Right lobe of liver (tissue), 6 donors: ENCODE measurements at regions not wholly inside any gene's neighbourhood (a gene's known extent, or its start where the extent isn't known, plus 50 kb on each side); places are given as distances from the start of the nearest gene placed in this dataset.
"Not testable (repeated sequence)": the region's sequence is repeated elsewhere in the genome, so short reads cannot be mapped to it uniquely, and the experiment has no call there.

Experiments
- ATAC-seq, 4 donors: fragments of 200-7000 bp; cut with Tn5 transposase; one replicate each; pipeline ENCODE4 v1.9.1; 2020; ENCODE audit warnings: mild to moderate bottlenecking in 4 of 4, moderate library complexity in 4 of 4
- DNase-seq, 3 donors: peaks; one replicate each; pipeline ENCODE4 v3.0.0-alpha.2; 2020
- H3K27ac ChIP-seq, 3 donors: fragments of 200-600 bp; one replicate each; pipeline ENCODE4 v1.8.0; 2022
- H3K27me3 ChIP-seq, 2 donors: fragments of 200-600 bp; one replicate each; pipeline ENCODE4 v1.8.0; 2022
- H3K36me3 ChIP-seq, 4 donors: fragments of 200-600 bp; sonication (generic) in 1 of 4; one replicate each; pipeline versions ENCODE4 v1.5.1 to v1.8.0; 2017 to 2022; ENCODE audit warnings: control low read depth in 1 of 4
- H3K4me1 ChIP-seq, 4 donors: fragments of 200-600 bp; sonication (generic) in 1 of 4; one replicate each; pipeline versions ENCODE4 v1.5.1 to v1.8.0; 2017 to 2022; ENCODE audit warnings: control low read depth in 1 of 4
- H3K4me3 ChIP-seq, 3 donors: fragments of 200-600 bp; one replicate each; pipeline ENCODE4 v1.8.0; 2022
- H3K9me3 ChIP-seq, 4 donors: fragments of 200-600 bp; sonication (generic) in 1 of 4; one replicate each; pipeline versions ENCODE4 v1.5.1 to v1.8.0; 2017 to 2022; ENCODE audit warnings: control low read depth in 1 of 4
- CTCF ChIP-seq, 4 donors: fragments of 200-600 bp in 3 of 4; fragments of 450-650 bp in 1 of 4; IDR thresholded peaks; one replicate each; pipeline versions ENCODE4 v1.5.1 to v1.8.0; 2016 to 2022; ENCODE audit warnings: antibody characterized with exemption in 4 of 4, mild to moderate bottlenecking in 2 of 4
- POLR2A ChIP-seq: fragments of 450-650 bp; IDR thresholded peaks from one replicate; pipeline ENCODE4 v1.6.1; 2017; ENCODE audit warnings: antibody characterized with exemption, mild to moderate bottlenecking
- WGBS: methylation state at CpG from one replicate; pipeline ENCODE4 v1.1.6; 2018; ENCODE audit warnings: low coverage, low lambda C conversion rate; ENCODE audit not compliant: insufficient coverage; ENCODE audit errors: missing lambda C conversion rate; 5-methylcytosine and 5-hydroxymethylcytosine counted together
- intact Hi-C, 2 donors: fragments of 100-400 bp; cut with DNase I; formaldehyde crosslinking; loops; one replicate each; pipeline versions ENCODE4 v1.11.2 to v1.14.1; 2022
- donor health status: DM: no; HTN: yes; CAD: no.
- donor health status: DM: no; HTN: no; CAD: no.
- donor health status: DM: no; HTN: no; CAD: no.
- donor health status: DM: no; HTN: yes; CAD: no.
- donor health status: DM: no; HTN: yes; CAD: no.

- WGBS, result 58% methylated on average over 3 of the region's 3 CpGs
- intact Hi-C loops, result no loop called here
- H3K27me3 ChIP-seq, result no peaks in the 10 kb centered on the region
These were observed 686.7 kb downstream of the DTWD2 start for GRCh38 chr5:118301696-118302095.

GRCh38 chr5:118295045-118295444, 693.3 kb downstream of the DTWD2 start:
- H3K9me3 ChIP-seq, result no peaks in the 10 kb centered on the region
- 20% methylated on average over 5 of the region's 5 CpGs for WGBS
- H3K27me3 ChIP-seq, result no peaks in the 10 kb centered on the region
- no peak for ATAC-seq
- no peaks in the 10 kb centered on the region for H3K4me1 ChIP-seq
- H3K27ac ChIP-seq, result no peak overlapping the region
- no peak overlapping the region for H3K4me3 ChIP-seq
- no peaks in the 10 kb centered on the region for H3K36me3 ChIP-seq
- DNase-seq, result no peak
- intact Hi-C loops, result no loop called here
- TF ChIP-seq POLR2A, result no peak
- TF ChIP-seq CTCF (IDR thresholded peaks at IDR 0.05), result no peak

More at GRCh38 chr5:118301696-118302095, 686.7 kb downstream of the DTWD2 start:
- Histone ChIP-seq H3K4me1 (no peaks in the 10 kb centered on the region), H3K9me3 (no peaks in the 10 kb centered on the region), H3K4me3 (no peak overlapping the region), H3K27ac (no peak overlapping the region), H3K36me3 (no peaks in the 10 kb centered on the region)
- no peak for TF ChIP-seq POLR2A
- no peak for TF ChIP-seq CTCF (IDR thresholded peaks at IDR 0.05)
- DNase-seq (no peak), ATAC-seq (no peak)

GRCh38 chr5:118293378-118293777, 695.0 kb downstream of the DTWD2 start:
- Histone ChIP-seq H3K4me3 (no peak overlapping the region), H3K9me3 (no peaks in the 10 kb centered on the region), H3K27ac (no peak overlapping the region), H3K4me1 (no peaks in the 10 kb centered on the region), H3K36me3 (no peaks in the 10 kb centered on the region), H3K27me3 (no peaks in the 10 kb centered on the region)
- ATAC-seq (no peak), DNase-seq (no peak)
- intact Hi-C loops, result no loop called here
- WGBS, result 53% methylated on average over 2 of the region's 2 CpGs
- TF ChIP-seq CTCF (IDR thresholded peaks at IDR 0.05), result no peak
- no peak for TF ChIP-seq POLR2A

- no peaks in the 10 kb centered on the region for H3K9me3 ChIP-seq
- no peaks in the 10 kb centered on the region for H3K27me3 ChIP-seq
- no peak overlapping the region for H3K27ac ChIP-seq
- ATAC-seq (no peak), DNase-seq (no peak)
- H3K4me1 ChIP-seq, result no peaks in the 10 kb centered on the region
- TF ChIP-seq POLR2A (no peak), CTCF (IDR thresholded peaks at IDR 0.05) (no peak)
- intact Hi-C loops, result no loop called here
- 64% methylated on average over 1 of the region's 1 CpG for WGBS
- H3K4me3 ChIP-seq, result no peak overlapping the region
- no peaks in the 10 kb centered on the region for H3K36me3 ChIP-seq
These were observed 698.1 kb downstream of the DTWD2 start for GRCh38 chr5:118290204-118290603.

GRCh38 chr5:118284230-118284629, 704.1 kb downstream of the DTWD2 start:
- H3K36me3 ChIP-seq, intact Hi-C loops, H3K27me3 ChIP-seq, H3K27ac ChIP-seq, H3K9me3 ChIP-seq, ATAC-seq, H3K4me3 ChIP-seq, H3K4me1 ChIP-seq, DNase-seq: not testable (repeated sequence)
- WGBS, result 74% methylated on average over 4 of the region's 4 CpGs

GRCh38 chr5:118282480-118283038, 705.8 kb downstream of the DTWD2 start:
- H3K4me1 ChIP-seq, H3K27me3 ChIP-seq, H3K4me3 ChIP-seq, ATAC-seq, H3K36me3 ChIP-seq, H3K27ac ChIP-seq, H3K9me3 ChIP-seq, DNase-seq, intact Hi-C loops: not testable (repeated sequence)
- WGBS, result 79% methylated on average over 2 of the region's 42 CpGs
